HG03432 (cell line): ENCODE measurements at regions not wholly inside any gene's neighbourhood (a gene's known extent, or its start where the extent isn't known, plus 50 kb on each side); places are given as distances from the start of the nearest gene placed in this dataset.

ENCODE experiments used
- ATAC-seq: cut with Tn5 transposase; IDR thresholded peaks from one replicate; pipeline ENCODE4 v1.9.1; 2021; ENCODE audit warnings: mild to moderate bottlenecking, moderate library complexity; ENCODE audit not compliant: unreplicated experiment

- ATAC-seq = no peak
Observed at GRCh38 chr10:78184851-78185692, 151.4 kb downstream of the RPS24 start.

DNA sequence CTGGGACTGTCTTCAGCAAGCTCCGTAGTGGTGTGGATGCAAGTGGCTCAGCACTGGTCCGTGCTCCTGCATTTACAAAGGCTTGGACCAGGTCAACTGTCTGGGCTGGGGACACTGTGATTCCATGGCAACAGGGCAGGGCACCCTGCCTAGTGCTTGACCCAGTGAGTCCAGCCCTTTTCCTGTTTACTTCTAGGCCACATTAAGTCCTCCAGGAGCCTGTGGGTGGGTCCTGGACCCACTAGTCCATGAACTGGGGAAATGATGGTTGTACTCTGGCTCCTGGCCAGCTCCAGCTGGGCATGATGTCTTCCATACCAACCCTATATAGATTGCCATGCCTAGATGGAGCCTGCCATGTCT lies 152.0 kb downstream of the RPS24 start:
- no peak for ATAC-seq

DNA sequence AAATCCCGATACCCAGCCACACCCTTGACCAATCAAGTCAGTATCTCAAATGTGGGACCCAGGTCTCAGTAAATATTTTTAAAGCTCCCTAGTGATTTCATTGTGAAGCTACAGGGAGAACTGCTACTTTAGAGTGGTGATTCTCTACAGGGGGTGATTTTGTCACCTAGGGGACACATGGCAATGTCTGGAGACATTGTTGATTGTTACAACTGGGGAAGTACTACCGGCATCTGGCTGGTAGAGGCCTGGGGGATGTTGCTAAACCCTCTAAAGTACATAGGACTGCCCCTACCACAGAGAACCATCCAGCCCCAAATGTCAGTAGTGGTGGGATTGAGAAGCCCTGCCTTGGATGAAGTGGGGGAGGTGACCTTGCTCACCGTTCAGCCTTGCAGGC lies 152.9 kb downstream of the RPS24 start:
- ATAC-seq = no peak

- no peak for ATAC-seq
Observed at GRCh38 chr10:78187371-78187770, 153.7 kb downstream of the RPS24 start.

- no peak for ATAC-seq
Observed at GRCh38 chr10:78188446-78188845, 154.8 kb downstream of the RPS24 start.

DNA sequence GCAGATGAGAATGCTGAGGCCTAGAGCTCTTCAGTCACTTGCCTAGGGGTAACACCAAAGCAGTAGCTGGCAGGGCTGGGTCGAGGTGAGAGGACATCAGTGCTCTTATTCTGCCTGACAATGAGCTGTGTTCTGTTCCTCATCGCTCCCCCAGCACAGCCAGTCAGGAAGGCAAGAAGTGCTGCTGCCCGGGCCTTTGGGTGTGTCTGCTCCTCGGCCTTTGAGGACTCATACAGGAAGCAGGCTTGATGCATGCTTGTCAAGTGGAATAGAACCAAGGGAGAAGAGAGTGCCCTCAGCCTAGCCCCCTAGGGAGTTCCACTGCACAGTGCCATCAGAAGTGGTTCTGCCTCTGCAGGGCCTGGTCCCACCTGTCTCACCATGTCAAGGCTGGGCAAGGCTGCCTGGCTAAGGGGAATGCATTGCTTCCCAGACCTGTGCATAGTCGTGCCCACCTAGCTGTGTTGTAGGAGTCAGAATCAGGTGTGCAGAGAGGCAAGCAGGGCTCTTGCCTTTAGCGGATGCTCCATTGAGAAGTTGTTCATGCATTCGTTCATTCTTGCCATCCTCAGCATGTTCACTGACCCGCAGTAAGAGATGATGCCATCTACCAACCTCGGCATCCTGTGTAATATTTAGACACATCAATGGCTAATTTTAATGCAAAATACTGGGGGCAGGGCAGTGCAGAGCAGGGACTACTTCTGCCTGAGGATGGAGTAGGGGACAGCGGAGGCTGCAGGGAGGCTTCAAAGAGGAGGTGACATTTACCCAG lies 156.6 kb downstream of the RPS24 start:
- ATAC-seq = no peak

- no peak for ATAC-seq
Observed at GRCh38 chr10:78191301-78191700, 157.6 kb downstream of the RPS24 start.

DNA sequence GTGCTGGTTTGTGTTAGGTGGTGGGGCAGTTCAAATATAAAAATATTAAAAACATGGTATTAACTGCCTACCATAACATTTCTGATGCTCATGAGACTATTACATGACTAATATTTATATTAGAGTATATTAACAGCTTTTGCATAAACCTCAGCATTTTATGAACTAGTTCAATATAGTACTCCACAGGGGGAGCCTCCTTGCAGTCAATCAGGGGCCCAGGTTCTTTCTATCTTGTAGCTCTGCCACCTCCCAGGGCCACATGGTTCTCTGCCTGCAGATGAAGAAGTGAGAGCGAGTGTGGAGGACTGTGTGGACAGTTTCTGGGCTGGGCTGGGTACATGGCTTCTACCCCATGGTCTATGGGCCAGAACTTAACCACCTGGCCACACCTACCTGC lies 159.5 kb downstream of the RPS24 start:
- ATAC-seq = no peak

DNA sequence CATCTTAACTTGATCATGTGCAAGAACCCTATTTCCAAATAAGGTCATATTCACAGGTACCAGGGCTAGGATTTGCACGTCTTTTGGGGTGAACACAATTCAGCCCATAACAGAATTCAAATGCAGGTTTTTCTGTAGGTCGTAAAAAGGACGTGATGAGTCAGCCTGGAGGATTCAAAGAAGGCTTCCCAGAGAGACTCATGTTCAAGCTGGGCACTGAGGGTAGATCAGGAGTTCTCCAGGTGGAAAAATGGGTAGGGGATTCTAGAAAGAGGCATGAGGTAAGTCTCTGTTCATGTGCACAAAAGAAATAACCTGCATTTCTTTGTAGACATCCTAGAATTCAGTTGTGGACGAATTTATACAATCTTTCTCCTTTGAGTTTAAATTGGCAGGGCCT lies 160.4 kb downstream of the RPS24 start:
- no peak for ATAC-seq

DNA sequence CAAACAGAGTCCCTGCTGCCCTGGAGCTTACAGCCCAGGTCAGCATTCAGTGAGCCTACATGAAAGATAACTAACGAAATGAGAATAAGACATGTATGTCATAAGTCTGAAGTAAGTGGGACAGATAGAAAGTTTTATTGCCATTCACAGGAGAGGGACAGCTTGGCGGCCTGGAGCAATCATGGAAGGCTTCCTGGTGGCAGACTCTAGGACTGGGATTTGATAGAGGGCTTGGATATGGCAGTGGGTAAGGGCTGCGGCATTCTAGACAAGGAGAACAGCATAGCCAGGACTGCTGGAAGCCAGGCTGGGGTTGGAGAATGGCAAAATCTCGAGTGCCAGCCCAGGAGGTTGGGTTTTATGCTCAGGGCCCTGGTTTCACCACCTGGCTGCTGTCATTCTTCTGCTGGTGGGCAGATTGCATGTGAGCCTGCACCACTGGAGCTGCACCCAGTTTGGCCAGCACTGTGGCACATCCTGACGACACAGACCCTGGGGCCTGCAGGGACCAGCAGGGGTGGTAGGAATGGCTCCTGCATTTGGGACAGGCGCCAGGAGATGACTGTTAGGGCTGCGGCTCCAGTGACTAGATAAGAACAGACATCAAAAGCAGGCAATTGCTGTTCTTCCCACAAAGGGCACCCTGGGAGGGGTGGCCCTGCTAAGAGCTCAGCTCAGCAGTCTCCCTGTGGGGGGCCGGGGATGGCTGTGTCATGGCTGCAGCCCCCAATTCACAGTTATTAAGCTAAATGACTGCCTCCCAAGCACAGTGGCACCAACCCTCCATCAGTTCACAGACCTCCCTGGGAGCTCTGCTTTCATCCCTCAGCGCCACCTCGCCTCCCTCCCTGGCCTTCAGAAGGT lies 161.1 kb downstream of the RPS24 start:
- ATAC-seq = no peak

DNA sequence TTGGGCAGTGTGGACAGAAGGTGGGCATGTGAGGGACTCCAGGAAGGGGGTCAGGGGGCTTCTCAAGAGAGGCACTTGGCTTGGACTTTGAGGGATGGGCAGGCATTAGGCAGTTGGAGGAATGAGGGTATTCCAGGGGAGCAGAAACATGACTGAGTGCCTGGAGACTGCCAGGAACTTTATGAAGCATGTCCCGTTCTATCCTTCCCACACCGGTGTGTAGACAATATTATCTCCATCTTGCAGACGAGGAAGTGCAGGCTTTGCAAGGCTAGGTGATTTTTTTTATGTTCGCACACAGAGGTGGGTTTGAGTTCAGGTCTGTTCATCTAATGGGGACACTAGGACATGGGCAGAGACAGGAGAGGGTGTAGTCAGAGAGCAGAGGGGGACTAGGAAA lies 162.7 kb downstream of the RPS24 start:
- no peak for ATAC-seq

DNA sequence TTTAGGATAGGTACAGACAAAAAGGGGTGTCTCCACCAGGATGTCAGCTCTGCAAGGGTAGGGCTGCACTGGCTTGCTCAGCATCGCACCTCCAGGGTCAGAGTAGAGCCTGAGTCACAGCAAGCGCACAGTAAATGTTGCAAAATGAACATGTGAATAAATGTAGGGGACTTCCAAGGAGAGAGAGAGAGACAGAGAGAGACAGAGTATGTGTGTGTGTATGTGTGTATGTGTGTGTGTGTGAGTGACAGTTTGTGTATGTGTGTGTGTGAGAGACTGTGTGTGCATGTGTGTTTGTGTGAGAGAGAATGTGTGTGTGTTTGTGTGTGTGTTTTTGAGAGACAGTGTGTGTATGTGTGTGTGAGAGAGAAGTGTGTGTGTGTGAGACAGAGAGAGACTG lies 163.3 kb downstream of the RPS24 start:
- no peak for ATAC-seq

DNA sequence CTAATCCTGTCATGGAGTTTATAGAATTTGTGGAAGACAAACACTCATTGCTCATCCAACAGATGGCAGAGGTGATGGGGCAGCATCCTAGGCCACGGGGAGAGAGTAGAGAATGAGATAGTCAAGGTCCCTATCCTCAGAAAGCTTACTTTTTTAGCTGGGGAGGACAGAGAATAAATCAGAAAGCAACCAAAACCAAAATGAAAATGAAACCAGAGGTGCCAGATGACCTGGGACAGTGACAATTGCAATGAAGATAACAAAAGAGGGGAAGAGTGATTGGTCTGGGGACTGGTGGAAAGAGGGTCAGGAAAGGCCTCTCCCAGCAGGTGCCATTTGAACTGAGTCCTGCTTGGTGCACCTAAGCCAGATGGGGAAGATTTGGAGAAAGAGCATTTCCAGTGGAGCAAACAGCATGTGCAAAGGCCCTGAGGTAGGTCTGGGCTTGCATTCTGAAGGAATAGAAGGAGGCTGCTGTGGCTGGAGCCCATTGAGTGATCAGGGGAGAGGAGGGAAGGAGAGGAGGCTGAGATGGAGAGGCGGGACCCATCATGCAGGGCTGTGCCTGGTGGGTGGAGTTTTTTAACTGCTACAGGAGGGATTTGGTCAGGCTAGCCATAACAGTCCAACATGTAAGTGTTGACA lies 164.1 kb downstream of the RPS24 start:
- ATAC-seq = no peak

DNA sequence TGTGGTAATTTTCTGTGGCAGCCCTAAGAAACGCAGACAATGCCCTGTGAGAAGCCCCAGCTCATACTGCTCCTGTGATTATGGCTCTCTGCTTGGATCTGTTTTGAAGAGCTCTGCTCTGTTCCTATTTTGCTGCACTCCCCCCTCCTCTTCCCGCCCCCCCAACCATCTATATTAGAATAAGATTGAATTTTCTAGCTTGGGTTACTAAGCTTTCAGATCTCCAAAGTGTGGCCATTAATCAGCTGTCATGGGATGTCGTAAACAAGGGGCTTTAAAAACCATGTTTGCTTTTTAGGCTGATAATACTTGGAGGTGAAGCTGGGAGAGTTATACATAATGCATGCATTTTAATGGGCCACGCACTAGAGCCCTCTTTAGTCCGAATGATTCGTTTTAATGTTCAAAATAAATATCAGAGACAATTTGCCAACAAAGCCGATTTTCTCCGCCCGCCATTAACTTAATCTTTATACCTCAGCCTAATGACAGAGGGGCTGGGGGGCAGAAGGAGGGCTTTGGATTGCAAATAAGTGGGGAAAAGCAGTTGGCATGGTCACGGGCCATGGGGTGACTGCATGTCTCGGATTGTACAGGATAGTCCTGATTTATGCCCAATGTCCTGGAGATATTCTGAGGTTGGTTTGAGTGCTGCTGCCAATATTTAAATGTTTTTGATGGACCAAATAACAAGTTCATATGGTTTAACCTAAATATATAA lies 165.5 kb downstream of the RPS24 start:
- ATAC-seq = no peak

- no peak for ATAC-seq
Observed at GRCh38 chr10:78199759-78200158, 166.1 kb downstream of the RPS24 start.

GRCh38 chr10:78200686-78201085 lies 167.0 kb downstream of the RPS24 start:
- ATAC-seq = no peak

GRCh38 chr10:78202386-78202785 lies 168.7 kb downstream of the RPS24 start:
- ATAC-seq = no peak

DNA sequence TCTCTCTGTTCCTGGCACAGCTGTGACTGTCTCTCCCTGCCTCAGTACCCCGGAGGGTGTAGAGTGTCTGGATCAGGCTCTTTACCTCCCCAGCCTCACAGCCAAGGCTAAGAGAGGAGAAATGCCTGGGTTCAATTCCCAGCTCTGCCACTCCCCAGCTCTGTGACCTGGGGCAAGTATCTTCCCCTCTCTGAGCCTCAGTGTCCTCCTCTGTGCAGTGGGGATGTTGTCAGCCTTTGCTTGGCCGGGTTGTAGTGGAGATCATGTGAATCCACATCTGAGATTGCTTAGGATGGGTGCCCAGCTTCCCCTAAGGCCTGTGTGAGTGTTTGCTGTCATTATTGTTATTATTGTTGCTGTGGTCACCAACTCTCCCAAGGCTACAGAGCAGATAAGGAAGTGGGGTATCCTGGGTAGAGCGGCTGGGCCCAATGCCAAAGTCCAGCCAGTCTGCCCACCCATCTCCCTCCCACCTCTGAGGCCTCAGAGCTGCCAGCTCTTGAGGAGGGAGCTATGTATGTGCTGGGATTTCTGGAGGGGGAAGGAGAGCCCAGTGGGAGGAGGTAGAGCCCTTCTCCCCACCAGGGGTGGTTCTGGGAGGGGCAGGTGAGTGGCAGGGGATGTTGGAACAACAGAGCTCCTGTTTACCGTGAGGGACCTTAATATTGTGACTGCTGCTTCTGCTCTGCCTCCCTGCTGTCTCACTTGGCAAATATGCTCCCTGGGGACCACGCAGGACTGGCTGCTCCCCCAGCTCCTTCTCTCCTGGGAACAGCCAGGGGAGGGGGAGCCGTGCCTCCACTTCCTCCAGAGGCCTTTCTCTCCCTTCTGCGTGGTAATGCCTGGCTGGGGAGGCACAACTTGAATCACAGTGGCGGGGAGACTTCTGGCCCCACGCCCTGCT lies 170.5 kb downstream of the RPS24 start:
- no peak for ATAC-seq

- no peak for ATAC-seq
Observed at GRCh38 chr10:78205457-78206016, 171.9 kb downstream of the RPS24 start.
